T-cell (primary cell): ENCODE measurements at regions not wholly inside any gene's neighbourhood (a gene's known extent, or its start where the extent isn't known, plus 50 kb on each side); places are given as distances from the start of the nearest gene placed in this dataset.

Experiments used
- ATAC-seq, 4 experiments: fragments of 200-7000 bp in 3 of 4; fragments of 150-1000 bp in 1 of 4; cut with Tn5 transposase; replicated peaks in 1 of 4; 1 replicate in 3 of 4; 2 replicates in 1 of 4; pipeline ENCODE4 v1.10.0; 2021; ENCODE audit warnings: moderate library complexity in 3 of 4, mild to moderate bottlenecking in 2 of 4, moderate number of reproducible peaks in 1 of 4
- CTCF ChIA-PET, 2 donors: fragments of 300-600 bp; sonication (Branson Sonifier 250); formaldehyde crosslinking; loops; one replicate each; lab custom pipeline; 2022; ENCODE audit warnings: antibody characterized with exemption in 2 of 2; lab: Charles Lee
- POLR2A ChIA-PET, 2 donors: fragments of 300-600 bp; sonication (Branson Sonifier 250); formaldehyde crosslinking; loops; one replicate each; lab custom pipeline; 2022; ENCODE audit warnings: antibody characterized with exemption in 2 of 2; lab: Charles Lee
- DNase-seq, 35 experiments: peaks; one replicate each; pipeline versions ENCODE4 v3.0.0 to v3.0.0-alpha.2; 2013 to 2023
- H3K27ac ChIP-seq: one replicate; pipeline ENCODE4 v1.5.1; 2013; ENCODE audit warnings: low read length
- H3K27me3 ChIP-seq, 2 experiments: replicated peaks in 1 of 2; 1 replicate in 1 of 2; 2 replicates in 1 of 2; pipeline versions ENCODE4 v1.6.1 to v1.7.0; 2013; ENCODE audit warnings: low read length in 1 of 2, mixed read lengths in 1 of 2; ENCODE audit not compliant: control insufficient read depth in 2 of 2, insufficient read depth in 2 of 2; ENCODE audit errors: extremely low read depth in 1 of 2
- H3K36me3 ChIP-seq, 2 donors: 1 replicate in 1 of 2; 2 replicates in 1 of 2; pipeline versions ENCODE4 v1.6.1 to v1.7.0; 2013; ENCODE audit warnings: low read length in 1 of 2; ENCODE audit not compliant: control insufficient read depth in 2 of 2, insufficient read depth in 1 of 2; ENCODE audit errors: extremely low read depth in 1 of 2
- H3K4me1 ChIP-seq, 2 experiments: 1 replicate in 1 of 2; 2 replicates in 1 of 2; pipeline versions ENCODE4 v1.6.1 to v1.7.0; 2013; ENCODE audit warnings: low read length in 2 of 2, mixed read lengths in 1 of 2; ENCODE audit not compliant: insufficient read depth in 2 of 2, control insufficient read depth in 1 of 2; ENCODE audit errors: extremely low read depth in 1 of 2
- H3K4me3 ChIP-seq, 2 donors: 1 replicate in 1 of 2; 2 replicates in 1 of 2; pipeline versions ENCODE4 v1.5.1 to v1.7.0; 2013; ENCODE audit warnings: mild to moderate bottlenecking in 2 of 2, low read length in 1 of 2, moderate library complexity in 1 of 2; ENCODE audit not compliant: control insufficient read depth in 1 of 2; ENCODE audit errors: extremely low read depth in 1 of 2
- H3K9me3 ChIP-seq: 2 replicates; pipeline ENCODE4 v1.7.0; 2013
- H3K27ac Mint-ChIP-seq, 2 donors: one replicate each; pipeline ENCODE4 v1.8.0; 2020 to 2021; ENCODE audit warnings: mild to moderate bottlenecking in 2 of 2, mixed read lengths in 2 of 2
- H3K27me3 Mint-ChIP-seq, 2 donors: one replicate each; pipeline ENCODE4 v1.8.0; 2021 to 2022; ENCODE audit warnings: mixed read lengths in 2 of 2
- H3K36me3 Mint-ChIP-seq: one replicate; pipeline ENCODE4 v1.8.0; 2021; ENCODE audit warnings: mixed read lengths
- H3K4me1 Mint-ChIP-seq, 3 donors: one replicate each; pipeline ENCODE4 v1.8.0; 2020 to 2022; ENCODE audit warnings: mixed read lengths in 3 of 3, mild to moderate bottlenecking in 1 of 3
- H3K4me3 Mint-ChIP-seq, 3 donors: one replicate each; pipeline ENCODE4 v1.8.0; 2020 to 2022; ENCODE audit warnings: mild to moderate bottlenecking in 3 of 3, mixed read lengths in 3 of 3, moderate library complexity in 3 of 3
- H3K9me3 Mint-ChIP-seq, 3 donors: one replicate each; pipeline ENCODE4 v1.8.0; 2020 to 2022; ENCODE audit warnings: mixed read lengths in 3 of 3
- WGBS: methylation state at CpG from one replicate; pipeline ENCODE4 v1.1.5; 2013; ENCODE audit warnings: missing lambda C conversion rate; ENCODE audit not compliant: insufficient coverage; 5-methylcytosine and 5-hydroxymethylcytosine counted together

- POLR2A ChIA-PET: no interaction called here
- Histone ChIP-seq H3K4me1 (no peaks in the 10 kb centered on the region), H3K4me3 (no peak overlapping the region), H3K36me3 (no peaks in the 10 kb centered on the region), H3K27me3 (peaks cover 0 to 11% of the 10 kb centered on the region in 2 experiments), H3K27ac (no peak overlapping the region), H3K9me3 (no peaks in the 10 kb centered on the region)
- no peak overlapping the region for H3K27ac Mint-ChIP-seq
- H3K4me1 Mint-ChIP-seq: peaks cover 2 to 7% (median 3%) of the 10 kb centered on the region in 3 donors
- H3K9me3 Mint-ChIP-seq: no peaks in the 10 kb centered on the region
- ATAC-seq (no peak), DNase-seq (no peak)
- CTCF ChIA-PET: interaction anchor here in 1 of 2 donors (1.0 kb wide), 1 partner anchor 24 kb away, joined by 4 read pairs; no protein-coding TSS in a partner anchor
- no peaks in the 10 kb centered on the region for H3K36me3 Mint-ChIP-seq
- no peak overlapping the region for H3K4me3 Mint-ChIP-seq
- H3K27me3 Mint-ChIP-seq: peaks cover 3 to 5% of the 10 kb centered on the region in 2 donors
These were observed 57.3 kb upstream of the ZNF648 start for GRCh38 chr1:182118851-182119250.

GRCh38 chr1:182114627-182115023 lies 53.1 kb upstream of the ZNF648 start:
- Histone ChIP-seq H3K9me3 (no peaks in the 10 kb centered on the region), H3K27me3 (peaks cover 0 to 18% of the 10 kb centered on the region in 2 experiments), H3K36me3 (no peaks in the 10 kb centered on the region), H3K27ac (no peak overlapping the region), H3K4me3 (no peak overlapping the region), H3K4me1 (no peaks in the 10 kb centered on the region)
- Mint-ChIP-seq H3K27ac (no peak overlapping the region), H3K9me3 (no peaks in the 10 kb centered on the region), H3K4me3 (no peak overlapping the region), H3K4me1 (peaks cover 3 to 7% (median 4%) of the 10 kb centered on the region in 3 donors), H3K36me3 (no peaks in the 10 kb centered on the region), H3K27me3 (peaks cover 8 to 10% of the 10 kb centered on the region in 2 donors)
- no peak for DNase-seq
- 67% methylated on average over 2 of the region's 9 CpGs for WGBS
- CTCF ChIA-PET: interaction anchor here in 1 of 2 donors (0.6 to 2.6 kb wide), 3 partner anchors 14 to 355 kb away, joined by 3 to 8 read pairs (median 6); no protein-coding TSS in a partner anchor
- POLR2A ChIA-PET: interaction anchor here in 1 of 2 donors (0.5 kb wide), 1 partner anchor 577 kb away, joined by 7 read pairs; no protein-coding TSS in a partner anchor
- ATAC-seq: no peak

- no peaks in the 10 kb centered on the region for H3K36me3 Mint-ChIP-seq
- H3K27ac ChIP-seq: no peak overlapping the region
- H3K4me3 ChIP-seq: no peak overlapping the region
- no peaks in the 10 kb centered on the region for H3K9me3 Mint-ChIP-seq
- H3K27me3 Mint-ChIP-seq: peaks cover 9 to 10% of the 10 kb centered on the region in 2 donors
- no peaks in the 10 kb centered on the region for H3K36me3 ChIP-seq
- 36% methylated on average over 7 of the region's 9 CpGs for WGBS
- peaks cover 0 to 18% of the 10 kb centered on the region in 2 experiments for H3K27me3 ChIP-seq
- H3K9me3 ChIP-seq: no peaks in the 10 kb centered on the region
- no peak overlapping the region for H3K27ac Mint-ChIP-seq
- H3K4me1 ChIP-seq: no peaks in the 10 kb centered on the region
- no peak overlapping the region for H3K4me3 Mint-ChIP-seq
- no peak for DNase-seq
- H3K4me1 Mint-ChIP-seq: peaks cover 3 to 7% (median 4%) of the 10 kb centered on the region in 3 donors
- no peak for ATAC-seq
- ChIA-PET CTCF (interaction anchor here in 1 of 2 donors (0.6 to 2.6 kb wide), 4 partner anchors 11 to 354 kb away, joined by 3 to 8 read pairs (median 6); no protein-coding TSS in a partner anchor), POLR2A (interaction anchor here in 1 of 2 donors (0.5 kb wide), 1 partner anchor 578 kb away, joined by 7 read pairs; no protein-coding TSS in a partner anchor)
These were observed 52.5 kb upstream of the ZNF648 start for GRCh38 chr1:182113879-182114626.

GRCh38 chr1:182111496-182111895 lies 50.0 kb upstream of the ZNF648 start:
- H3K27ac Mint-ChIP-seq: no peak overlapping the region
- DNase-seq (no peak), ATAC-seq (no peak)
- Histone ChIP-seq H3K4me1 (no peaks in the 10 kb centered on the region), H3K4me3 (no peak overlapping the region), H3K27me3 (peaks cover 0 to 18% of the 10 kb centered on the region in 2 experiments), H3K36me3 (no peaks in the 10 kb centered on the region), H3K27ac (no peak overlapping the region), H3K9me3 (no peaks in the 10 kb centered on the region)
- ChIA-PET CTCF (no interaction called here), POLR2A (no interaction called here)
- 84% methylated on average over 3 of the region's 5 CpGs for WGBS
- peaks cover 3 to 7% (median 4%) of the 10 kb centered on the region in 3 donors for H3K4me1 Mint-ChIP-seq
- peaks cover 19% of the 10 kb centered on the region in 2 donors for H3K27me3 Mint-ChIP-seq
- H3K9me3 Mint-ChIP-seq: peaks cover 0 to 6% (median 0%) of the 10 kb centered on the region in 3 donors
- H3K36me3 Mint-ChIP-seq: no peaks in the 10 kb centered on the region
- H3K4me3 Mint-ChIP-seq: no peak overlapping the region
